ENCODE measurements at regions not wholly inside any gene's neighbourhood (a gene's known extent, or its start where the extent isn't known, plus 50 kb on each side); places are given as distances from the start of the nearest gene placed in this dataset.

GRCh38 chr3:150140614-150141321 lies 170.1 kb upstream of the PFN2 start:
- H3K9me3 Mint-ChIP-seq = no peaks in the 10 kb centered on the region
- DNase-seq (ENCODE audit: low spot score) (no peak), ATAC-seq (no peak)
- ChIA-PET CTCF (no interaction called here), POLR2A (no interaction called here)
- peaks cover 10% of the 10 kb centered on the region for H3K27me3 Mint-ChIP-seq (ENCODE audit: low read depth)
- H3K36me3 Mint-ChIP-seq = no peaks in the 10 kb centered on the region
- H3K4me1 Mint-ChIP-seq = peaks cover 10% of the 10 kb centered on the region
- peak; percentile 87 for TF ChIP-seq NFE2L1 (CRISPR knock-in tag; IDR thresholded peaks at IDR 0.05)
- no peak for TF ChIP-seq ESRRA (CRISPR knock-in tag; IDR thresholded peaks at IDR 0.05; ENCODE audit: borderline replicate concordance)
- TF ChIP-seq FOXP4 (CRISPR knock-in tag; IDR thresholded peaks at IDR 0.05) = no peak
- no peak overlapping the region for H3K4me3 Mint-ChIP-seq
- no peak overlapping the region for H3K27ac Mint-ChIP-seq

- Mint-ChIP-seq H3K27me3 (ENCODE audit: low read depth) (peaks cover 10% of the 10 kb centered on the region), H3K27ac (no peak overlapping the region), H3K36me3 (no peaks in the 10 kb centered on the region), H3K9me3 (0 out of 2 replicates have a peak, but pooled peaks cover 3% of the 10 kb centered on the region), H3K4me1 (peaks cover 10% of the 10 kb centered on the region), H3K4me3 (no peak overlapping the region)
- TF ChIP-seq ZNF232 (CRISPR knock-in tag; IDR thresholded peaks at IDR 0.05) = no peak
- TF ChIP-seq ATF1 (CRISPR knock-in tag; IDR thresholded peaks at IDR 0.05) = no peak
- TF ChIP-seq STAT6 (CRISPR knock-in tag; conservative IDR thresholded peaks at IDR 0.05; ENCODE audit: low read depth) = no peak
- TF ChIP-seq RELA (CRISPR knock-in tag; IDR thresholded peaks at IDR 0.05; ENCODE audit: borderline replicate concordance) = no peak
- no peak for TF ChIP-seq ZNF532 (CRISPR knock-in tag; IDR thresholded peaks at IDR 0.05; ENCODE audit: borderline replicate concordance)
- no peak for ATAC-seq
- DNase-seq (ENCODE audit: low spot score) = no peak
- ChIA-PET POLR2A (no interaction called here), CTCF (no interaction called here)
These were observed 168.1 kb upstream of the PFN2 start for GRCh38 chr3:150138824-150139223.

GRCh38 chr3:150136242-150136641 lies 165.5 kb upstream of the PFN2 start:
- POLR2A ChIA-PET = no interaction called here
- Mint-ChIP-seq H3K27ac (no peak overlapping the region), H3K36me3 (no peaks in the 10 kb centered on the region), H3K9me3 (0 out of 2 replicates have a peak, but pooled peaks cover 6% of the 10 kb centered on the region), H3K27me3 (ENCODE audit: low read depth) (peaks cover 10% of the 10 kb centered on the region), H3K4me3 (no peak overlapping the region), H3K4me1 (peaks cover 16% of the 10 kb centered on the region)
- no peak for ATAC-seq
- TF ChIP-seq FOXP4 (CRISPR knock-in tag; IDR thresholded peaks at IDR 0.05) (no peak), CREB1 (CRISPR knock-in tag; IDR thresholded peaks at IDR 0.05) (no peak), OVOL2 (CRISPR knock-in tag; IDR thresholded peaks at IDR 0.05; ENCODE audit: borderline replicate concordance) (no peak), NR1H2 (CRISPR knock-in tag; IDR thresholded peaks at IDR 0.05) (no peak), MLX (CRISPR knock-in tag; IDR thresholded peaks at IDR 0.05) (no peak), RORB (CRISPR knock-in tag; IDR thresholded peaks at IDR 0.05) (no peak), ELF4 (CRISPR knock-in tag; IDR thresholded peaks at IDR 0.05; ENCODE audit: low read depth) (no peak)
- CTCF ChIA-PET = no interaction called here
- no peak for DNase-seq (ENCODE audit: low spot score)
